Activated naive CD4-positive, alpha-beta T cell treated with anti-CD3 and anti-CD28 coated beads for 36 hours (primary cell): ENCODE measurements at regions not wholly inside any gene's neighbourhood (a gene's known extent, or its start where the extent isn't known, plus 50 kb on each side); places are given as distances from the start of the nearest gene placed in this dataset.
"Not testable (repeated sequence)": the region's sequence is repeated elsewhere in the genome, so short reads cannot be mapped to it uniquely, and the experiment has no call there.

ENCODE experiments used
- CTCF ChIA-PET: fragments of 350-600 bp; sonication (Branson Sonifier 250); formaldehyde crosslinking; loops from one replicate; lab custom pipeline; 2021; ENCODE audit warnings: antibody characterized with exemption; lab: Charles Lee
- DNase-seq: peaks from one replicate; pipeline ENCODE4 v3.0.0-alpha.2; 2020
- H3K27ac Mint-ChIP-seq: one replicate; pipeline ENCODE4 v1.8.0; 2021; ENCODE audit warnings: mild to moderate bottlenecking, mixed read lengths
- H3K27me3 Mint-ChIP-seq: one replicate; pipeline ENCODE4 v1.8.0; 2021; ENCODE audit warnings: low read depth, mixed read lengths
- H3K36me3 Mint-ChIP-seq: one replicate; pipeline ENCODE4 v1.8.0; 2021; ENCODE audit warnings: low read depth, mixed read lengths
- H3K4me1 Mint-ChIP-seq: one replicate; pipeline ENCODE4 v1.8.0; 2021; ENCODE audit warnings: low read depth, mixed read lengths
- H3K4me3 Mint-ChIP-seq: one replicate; pipeline ENCODE4 v1.8.0; 2021; ENCODE audit warnings: mild to moderate bottlenecking, moderate library complexity, mixed read lengths
- H3K9me3 Mint-ChIP-seq: one replicate; pipeline ENCODE4 v1.8.0; 2021; ENCODE audit warnings: mixed read lengths
- intact Hi-C: fragments of 100-400 bp; cut with micrococcal nuclease; formaldehyde crosslinking; loops from one replicate; pipeline ENCODE4 v1.15.1; 2023

DNA sequence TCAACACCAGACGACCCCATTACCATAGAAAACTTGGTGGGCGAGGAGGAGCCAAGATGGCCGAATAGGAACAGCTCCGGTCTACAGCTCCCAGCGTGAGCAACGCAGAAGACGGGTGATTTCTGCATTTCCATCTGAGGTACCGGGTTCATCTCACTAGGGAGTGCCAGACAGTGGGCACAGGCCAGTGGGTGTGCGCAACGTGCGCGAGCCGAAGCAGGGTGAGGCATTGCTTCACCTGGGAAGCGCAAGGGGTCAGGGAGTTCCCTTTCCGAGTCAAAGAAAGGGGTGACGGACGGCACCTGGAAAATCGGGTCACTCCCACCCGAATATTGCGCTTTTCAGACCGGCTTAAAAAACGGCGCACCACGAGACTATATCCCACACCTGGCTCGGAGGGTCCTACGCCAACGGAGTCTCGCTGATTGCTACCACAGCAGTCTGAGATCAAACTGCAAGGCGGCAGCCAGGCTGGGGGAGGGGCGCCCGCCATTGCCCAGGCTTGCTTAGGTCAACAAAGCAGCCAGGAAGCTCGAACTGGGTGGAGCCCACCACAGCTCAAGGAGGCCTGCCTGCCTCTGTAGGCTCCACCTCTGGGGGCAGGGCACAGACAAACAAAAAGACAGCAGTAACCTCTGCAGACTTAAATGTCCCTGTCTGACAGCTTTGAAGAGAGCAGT, 2000.1 kb upstream of the CELF4 start:
- DNase-seq, H3K27me3 Mint-ChIP-seq, H3K36me3 Mint-ChIP-seq, H3K4me1 Mint-ChIP-seq, H3K27ac Mint-ChIP-seq, H3K4me3 Mint-ChIP-seq, H3K9me3 Mint-ChIP-seq, CTCF ChIA-PET, intact Hi-C loops: not testable (repeated sequence)

DNA sequence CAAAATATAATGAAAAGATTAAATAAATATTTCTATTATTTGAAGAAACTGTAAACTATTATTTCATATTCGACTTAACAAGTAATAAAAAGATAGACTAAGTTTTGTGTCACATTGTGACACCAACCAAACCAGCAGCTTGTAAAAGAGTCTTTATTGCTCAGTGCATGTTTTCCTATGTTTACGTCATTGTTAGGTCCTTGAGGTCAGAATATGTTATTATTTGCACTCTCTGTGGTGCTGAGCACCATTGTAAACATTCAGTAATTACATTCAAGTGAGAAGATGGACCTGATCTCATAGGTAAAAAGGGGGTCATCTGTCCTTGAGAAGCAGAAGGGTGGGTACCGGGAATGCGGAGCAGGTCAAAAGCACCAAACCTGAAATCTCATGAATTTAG, 1999.1 kb upstream of the CELF4 start:
- CTCF ChIA-PET: no interaction called here
- Mint-ChIP-seq H3K9me3 (peaks cover 10% of the 10 kb centered on the region), H3K4me1 (no peaks in the 10 kb centered on the region), H3K27ac (no peak overlapping the region), H3K27me3 (no peaks in the 10 kb centered on the region), H3K36me3 (no peaks in the 10 kb centered on the region), H3K4me3 (no peak overlapping the region)
- intact Hi-C loops: no loop called here
- no peak for DNase-seq

DNA sequence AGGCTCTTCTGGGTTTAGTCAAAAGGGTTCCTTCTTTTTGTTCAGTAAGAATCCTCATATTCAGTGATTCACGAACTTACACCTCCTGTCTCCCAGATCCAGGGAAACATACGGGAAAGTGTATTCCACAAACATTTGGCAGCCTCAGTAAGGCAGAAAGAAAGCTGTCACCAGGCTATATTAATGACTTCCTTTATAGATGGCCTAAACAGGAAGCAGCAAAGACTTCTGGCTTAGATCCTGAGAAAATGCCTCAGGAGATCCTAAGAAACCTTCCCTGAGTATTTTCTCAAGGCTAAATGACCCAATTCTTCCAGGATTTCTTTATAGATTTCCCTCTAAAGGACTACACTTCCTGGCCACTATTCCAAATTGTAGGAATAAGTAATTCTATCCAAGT, 1995.5 kb upstream of the CELF4 start:
- DNase-seq: no peak

DNA sequence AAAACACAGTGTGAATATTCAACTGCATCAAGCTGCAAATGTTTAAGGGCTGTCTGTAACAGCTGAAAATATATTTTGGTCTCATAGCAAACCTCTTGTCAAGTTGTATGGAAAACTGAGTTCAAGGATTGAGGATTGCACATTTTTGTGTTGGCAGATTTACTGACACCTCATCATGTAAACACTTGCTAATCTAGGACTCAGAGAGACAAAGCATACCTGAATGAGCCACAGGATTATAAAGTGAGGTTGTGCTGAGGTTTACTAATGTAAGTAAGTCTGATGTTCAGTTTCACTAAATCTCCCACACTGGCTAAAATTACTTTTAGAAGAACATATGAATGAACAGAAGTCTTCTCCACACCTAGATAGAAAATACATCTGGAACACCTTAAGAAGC, 1993.1 kb upstream of the CELF4 start:
- Mint-ChIP-seq H3K4me3 (no peak overlapping the region), H3K9me3 (peaks cover 4% of the 10 kb centered on the region), H3K4me1 (no peaks in the 10 kb centered on the region), H3K36me3 (no peaks in the 10 kb centered on the region), H3K27ac (no peak overlapping the region), H3K27me3 (no peaks in the 10 kb centered on the region)
- DNase-seq: no peak
- intact Hi-C loops: no loop called here
- CTCF ChIA-PET: no interaction called here

More for the DNA sequence above, 1995.5 kb upstream of the CELF4 start:
- Mint-ChIP-seq H3K9me3 (peaks cover 12% of the 10 kb centered on the region), H3K4me1 (no peaks in the 10 kb centered on the region), H3K27me3 (no peaks in the 10 kb centered on the region), H3K36me3 (no peaks in the 10 kb centered on the region), H3K27ac (no peak overlapping the region), H3K4me3 (no peak overlapping the region)
- CTCF ChIA-PET: no interaction called here
- intact Hi-C loops: no loop called here

DNA sequence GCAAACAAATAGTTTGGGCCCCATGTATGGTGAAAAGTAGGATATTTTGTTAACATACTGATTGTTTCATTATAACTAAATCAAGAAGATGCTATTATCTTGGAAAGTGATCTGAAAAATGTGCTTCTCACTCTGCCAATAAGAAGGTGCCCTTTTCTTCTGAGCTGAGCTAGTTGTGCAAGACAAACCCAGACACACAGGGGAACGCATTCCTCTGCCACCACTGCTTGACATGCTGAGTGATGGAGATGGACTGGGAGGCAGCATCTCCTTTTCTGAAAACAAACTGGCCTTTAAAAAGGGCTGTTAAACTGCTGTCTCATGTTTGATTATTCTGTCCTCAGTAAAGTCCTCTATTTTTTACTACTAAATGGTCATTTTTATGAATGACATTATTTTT, 1989.9 kb upstream of the CELF4 start:
- intact Hi-C loops: no loop called here
- H3K4me1 Mint-ChIP-seq: no peaks in the 10 kb centered on the region

DNA sequence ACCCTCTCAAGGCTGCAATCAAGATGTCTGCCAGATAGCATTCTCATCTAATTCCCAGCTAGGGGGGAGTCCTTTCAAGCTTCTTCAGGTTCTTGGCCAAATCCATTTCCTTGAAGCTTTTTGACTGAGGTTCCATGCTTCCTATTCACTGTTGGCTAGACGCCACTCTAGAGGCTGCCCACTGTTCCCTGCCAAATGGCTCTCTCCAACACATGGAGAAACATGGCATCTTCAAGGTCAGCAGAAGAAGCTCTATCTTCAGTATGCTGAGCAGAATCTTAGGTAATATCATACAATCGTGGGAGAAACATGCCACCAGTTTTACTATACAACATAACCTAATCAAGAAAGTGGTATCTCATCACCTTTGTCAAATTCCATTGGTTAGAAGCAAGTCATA, 1985.1 kb upstream of the CELF4 start:
- no peak overlapping the region for H3K27ac Mint-ChIP-seq
- no peaks in the 10 kb centered on the region for H3K4me1 Mint-ChIP-seq
- no peaks in the 10 kb centered on the region for H3K27me3 Mint-ChIP-seq
- intact Hi-C loops: no loop called here
- no peak for DNase-seq
- no peaks in the 10 kb centered on the region for H3K36me3 Mint-ChIP-seq
- CTCF ChIA-PET: no interaction called here
- H3K9me3 Mint-ChIP-seq: peaks cover 2% of the 10 kb centered on the region
- no peak overlapping the region for H3K4me3 Mint-ChIP-seq

More for the DNA sequence above, 1989.9 kb upstream of the CELF4 start:
- H3K4me3 Mint-ChIP-seq: no peak overlapping the region
- no peaks in the 10 kb centered on the region for H3K27me3 Mint-ChIP-seq
- CTCF ChIA-PET: no interaction called here
- DNase-seq: no peak
- H3K36me3 Mint-ChIP-seq: no peaks in the 10 kb centered on the region
- H3K9me3 Mint-ChIP-seq: peaks cover 5% of the 10 kb centered on the region
- H3K27ac Mint-ChIP-seq: no peak overlapping the region

DNA sequence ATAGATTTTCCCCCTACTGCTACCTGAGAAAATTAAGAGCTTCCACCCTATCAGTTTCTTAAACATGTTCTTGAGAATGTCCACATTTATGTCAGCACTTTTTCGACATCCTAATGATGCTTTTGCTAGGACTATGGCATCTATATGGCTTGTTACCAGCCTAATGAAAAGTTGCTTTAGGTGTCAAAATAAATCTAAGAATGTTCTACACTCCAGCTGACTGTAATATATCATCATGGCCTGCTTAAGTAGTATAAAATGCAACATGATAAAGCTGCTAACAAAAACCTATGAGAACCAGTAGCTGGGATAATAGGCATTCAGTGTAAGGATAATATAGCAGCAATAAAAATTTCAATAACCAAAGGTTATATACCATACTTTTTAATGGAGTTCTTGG, 1983.5 kb upstream of the CELF4 start:
- H3K27ac Mint-ChIP-seq: no peak overlapping the region
- no peak for DNase-seq
- H3K36me3 Mint-ChIP-seq: no peaks in the 10 kb centered on the region
- H3K4me3 Mint-ChIP-seq: no peak overlapping the region
- CTCF ChIA-PET: no interaction called here
- H3K27me3 Mint-ChIP-seq: no peaks in the 10 kb centered on the region
- peaks cover 2% of the 10 kb centered on the region for H3K9me3 Mint-ChIP-seq
- intact Hi-C loops: no loop called here
- no peaks in the 10 kb centered on the region for H3K4me1 Mint-ChIP-seq

DNA sequence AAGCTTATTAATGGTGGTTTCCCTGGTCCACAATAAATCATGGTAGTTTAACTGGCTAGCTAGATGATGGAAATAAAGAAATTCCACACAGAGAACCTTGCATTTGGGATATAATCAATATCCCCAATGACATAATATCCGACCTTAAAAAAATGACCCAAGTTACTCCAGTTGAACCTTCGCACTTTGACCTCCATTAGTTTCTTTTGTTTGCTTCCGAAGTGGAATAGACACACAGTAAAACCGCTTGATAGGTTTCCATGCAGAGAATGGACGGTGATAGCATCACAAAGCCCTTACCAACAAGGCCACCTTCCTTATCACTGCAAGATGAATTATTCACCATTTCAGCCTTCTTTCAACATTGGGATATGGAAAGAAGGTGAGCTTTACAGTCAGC, 1966.1 kb upstream of the CELF4 start:
- intact Hi-C loops: no loop called here
- no peaks in the 10 kb centered on the region for H3K4me1 Mint-ChIP-seq
- no peak overlapping the region for H3K4me3 Mint-ChIP-seq
- CTCF ChIA-PET: no interaction called here
- no peaks in the 10 kb centered on the region for H3K27me3 Mint-ChIP-seq
- no peaks in the 10 kb centered on the region for H3K9me3 Mint-ChIP-seq
- H3K27ac Mint-ChIP-seq: no peak overlapping the region
- DNase-seq: no peak
- no peaks in the 10 kb centered on the region for H3K36me3 Mint-ChIP-seq

DNA sequence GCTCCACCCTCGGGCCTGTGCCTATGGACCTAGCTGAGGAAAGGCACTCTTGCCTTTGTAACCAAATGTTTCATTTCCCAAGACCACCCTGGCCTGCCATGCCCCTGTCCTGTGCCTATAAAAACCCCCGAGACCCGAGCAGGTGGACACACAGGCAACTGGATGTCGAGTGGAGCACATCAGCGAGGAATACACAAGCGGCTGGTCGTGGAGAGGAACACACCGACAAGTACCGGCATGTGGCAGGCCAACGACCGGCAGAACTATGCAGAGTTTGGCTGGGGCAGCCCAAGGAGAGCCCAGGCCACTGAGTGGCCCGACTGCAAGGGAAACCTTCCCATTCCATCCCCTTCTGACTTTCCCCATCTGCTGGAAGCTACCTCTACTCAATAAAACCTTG, 1963.8 kb upstream of the CELF4 start:
- Mint-ChIP-seq H3K36me3 (no peaks in the 10 kb centered on the region), H3K4me3 (no peak overlapping the region), H3K4me1 (no peaks in the 10 kb centered on the region), H3K27ac (no peak overlapping the region), H3K27me3 (no peaks in the 10 kb centered on the region), H3K9me3 (no peaks in the 10 kb centered on the region)
- intact Hi-C loops: no loop called here
- CTCF ChIA-PET: no interaction called here
- DNase-seq: no peak

DNA sequence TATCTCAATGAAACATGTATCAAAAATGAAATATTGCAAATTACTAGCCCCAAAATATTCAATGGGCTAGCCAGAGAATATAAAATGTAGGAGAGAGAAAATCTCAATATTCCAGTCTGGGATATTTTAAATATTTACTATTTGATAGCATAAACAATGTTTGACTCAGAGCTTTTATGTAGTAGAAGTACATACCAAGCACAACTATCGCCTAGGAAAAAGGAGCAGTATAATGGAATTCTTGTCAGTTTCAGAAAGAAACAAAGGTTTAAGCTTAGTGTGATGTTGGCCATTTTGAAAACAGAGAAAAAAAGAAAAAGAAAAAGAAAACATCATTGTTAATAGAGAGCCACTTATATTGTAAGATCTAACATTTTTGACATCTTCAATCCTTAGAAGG, 1961.9 kb upstream of the CELF4 start:
- no peak overlapping the region for H3K4me3 Mint-ChIP-seq
- no peaks in the 10 kb centered on the region for H3K9me3 Mint-ChIP-seq
- H3K27me3 Mint-ChIP-seq: no peaks in the 10 kb centered on the region
- DNase-seq: no peak
- H3K27ac Mint-ChIP-seq: no peak overlapping the region
- no peaks in the 10 kb centered on the region for H3K4me1 Mint-ChIP-seq
- CTCF ChIA-PET: no interaction called here
- H3K36me3 Mint-ChIP-seq: no peaks in the 10 kb centered on the region
- intact Hi-C loops: no loop called here

DNA sequence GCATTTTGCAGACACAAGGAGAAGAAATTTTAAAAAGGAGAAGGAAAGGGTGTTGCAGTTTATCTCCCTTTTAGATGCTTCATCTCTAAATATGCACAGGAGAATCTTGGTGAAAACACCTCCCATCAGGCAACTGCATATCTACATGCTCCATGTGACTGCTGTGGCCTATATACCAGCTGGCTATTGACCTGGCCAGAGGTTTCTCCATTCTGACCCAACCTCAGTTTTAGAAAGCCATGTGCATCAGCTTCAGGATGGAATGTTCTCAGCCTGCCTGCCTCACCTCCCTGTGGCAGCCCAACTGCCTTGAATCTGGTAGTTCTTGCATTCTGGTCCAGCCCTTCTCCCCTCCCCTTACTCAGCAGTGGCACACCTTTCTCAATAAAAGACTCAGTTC, 1958.8 kb upstream of the CELF4 start:
- Mint-ChIP-seq H3K27ac (no peak overlapping the region), H3K4me3 (no peak overlapping the region), H3K4me1 (no peaks in the 10 kb centered on the region), H3K27me3 (no peaks in the 10 kb centered on the region), H3K36me3 (no peaks in the 10 kb centered on the region), H3K9me3 (peaks cover 1% of the 10 kb centered on the region)
- no peak for DNase-seq
- CTCF ChIA-PET: interaction anchor here (0.7 kb wide), 1 partner anchor 1215 kb away, joined by 3 read pairs; no protein-coding TSS in a partner anchor
- intact Hi-C loops: no loop called here

DNA sequence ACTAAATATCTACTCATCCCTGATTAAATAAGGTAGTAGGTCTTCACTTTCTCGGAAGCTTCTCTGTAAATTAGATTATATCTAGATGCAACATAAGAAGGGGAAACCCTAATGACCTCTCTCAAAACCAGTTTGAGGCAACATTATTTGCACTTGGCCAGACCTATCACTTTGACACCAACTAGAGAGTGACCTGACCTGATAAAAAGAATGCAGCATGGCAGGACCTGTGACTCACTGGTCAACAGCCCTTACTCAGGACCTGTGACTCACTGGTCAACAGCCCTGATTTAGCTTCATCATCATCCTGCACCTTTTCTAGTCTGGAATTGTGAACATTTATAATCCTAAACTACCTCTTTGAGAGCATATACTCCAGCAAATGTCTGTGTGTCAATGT, 1957.7 kb upstream of the CELF4 start:
- no peaks in the 10 kb centered on the region for H3K36me3 Mint-ChIP-seq
- H3K4me3 Mint-ChIP-seq: no peak overlapping the region
- no peak overlapping the region for H3K27ac Mint-ChIP-seq
- peaks cover 1% of the 10 kb centered on the region for H3K9me3 Mint-ChIP-seq
- intact Hi-C loops: no loop called here
- DNase-seq: no peak
- CTCF ChIA-PET: no interaction called here
- H3K27me3 Mint-ChIP-seq: no peaks in the 10 kb centered on the region
- H3K4me1 Mint-ChIP-seq: no peaks in the 10 kb centered on the region

DNA sequence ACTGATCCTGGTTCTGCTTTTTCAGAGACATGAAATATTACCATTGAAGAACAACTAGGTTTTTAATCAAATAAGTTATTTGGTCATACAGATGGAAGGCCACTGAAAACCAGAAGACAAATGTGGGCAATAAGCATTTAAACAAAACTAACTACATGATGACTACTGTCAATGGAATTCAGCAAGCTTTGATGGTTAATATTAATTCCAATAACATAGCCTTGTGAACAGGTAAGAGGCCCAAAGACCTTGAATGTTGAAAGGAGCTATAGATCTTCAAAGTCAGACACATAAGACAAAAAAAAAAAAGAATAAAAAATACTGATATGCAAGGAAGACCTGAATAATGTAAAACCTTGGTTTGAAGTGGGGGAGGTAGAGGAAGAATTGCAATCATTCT, 1955.6 kb upstream of the CELF4 start:
- Mint-ChIP-seq H3K27ac (no peak overlapping the region), H3K4me1 (no peaks in the 10 kb centered on the region)
- intact Hi-C loops: no loop called here

More for the DNA sequence above, 1955.6 kb upstream of the CELF4 start:
- CTCF ChIA-PET: no interaction called here
- Mint-ChIP-seq H3K36me3 (no peaks in the 10 kb centered on the region), H3K27me3 (no peaks in the 10 kb centered on the region), H3K9me3 (peaks cover 1% of the 10 kb centered on the region), H3K4me3 (no peak overlapping the region)
- no peak for DNase-seq
